Gastrocnemius medialis (tissue), 4 donors: ENCODE measurements at regions not wholly inside any gene's neighbourhood (a gene's known extent, or its start where the extent isn't known, plus 50 kb on each side); places are given as distances from the start of the nearest gene placed in this dataset.

Experiments
- CTCF ChIP-seq, 5 experiments: fragments of 450-650 bp in 3 of 5; fragments of 200-600 bp in 2 of 5; sonication (generic) in 2 of 5; IDR thresholded peaks in 4 of 5; conservative IDR thresholded peaks in 1 of 5; 1 replicate in 4 of 5; 2 replicates in 1 of 5; pipeline ENCODE4 v1.5.1; 2016 to 2019; ENCODE audit warnings: antibody characterized with exemption in 5 of 5, mild to moderate bottlenecking in 3 of 5, moderate library complexity in 3 of 5
- POLR2A ChIP-seq, 2 donors: fragments of 450-650 bp; IDR thresholded peaks; one replicate each; pipeline ENCODE4 v1.6.1; 2017; ENCODE audit warnings: antibody characterized with exemption in 2 of 2, mild to moderate bottlenecking in 2 of 2, moderate library complexity in 2 of 2

GRCh38 chr11:67776852-67777520, 102.6 kb upstream of the ALDH3B2 start:
- TF ChIP-seq POLR2A (IDR thresholded peaks at IDR 0.05): no peak
- no peak for TF ChIP-seq CTCF (IDR thresholded peaks at IDR 0.05 in 4 of 5, conservative IDR thresholded peaks at IDR 0.05 in 1 of 5)
